Activated naive CD8-positive, alpha-beta T cell treated with anti-CD3 and anti-CD28 coated beads, Interleukin-2, amount 10 ng/mL, durations not matched to agents 7 days and 5 days (primary cell): ENCODE measurements at regions not wholly inside any gene's neighbourhood (a gene's known extent, or its start where the extent isn't known, plus 50 kb on each side); places are given as distances from the start of the nearest gene placed in this dataset.

Experiments
- ATAC-seq: fragments of 150-1000 bp; cut with Tn5 transposase; one replicate; pipeline ENCODE4 v1.10.0; 2021; ENCODE audit warnings: low read depth, moderate library complexity
- POLR2A ChIA-PET: fragments of 350-600 bp; sonication (Branson Sonifier 250); formaldehyde crosslinking; loops from one replicate; lab custom pipeline; 2021; ENCODE audit warnings: antibody characterized with exemption; lab: Charles Lee
- DNase-seq: peaks from one replicate; pipeline ENCODE4 v3.0.0; 2021
- H3K27ac Mint-ChIP-seq: one replicate; pipeline ENCODE4 v1.8.0; 2022; ENCODE audit warnings: mild to moderate bottlenecking, mixed read lengths
- H3K27me3 Mint-ChIP-seq: one replicate; pipeline ENCODE4 v1.8.0; 2022; ENCODE audit warnings: mild to moderate bottlenecking, moderate library complexity, mixed read lengths
- H3K36me3 Mint-ChIP-seq: one replicate; pipeline ENCODE4 v1.8.0; 2021; ENCODE audit warnings: mild to moderate bottlenecking, mixed read lengths
- H3K4me1 Mint-ChIP-seq: one replicate; pipeline ENCODE4 v1.8.0; 2021; ENCODE audit warnings: mixed read lengths
- H3K4me3 Mint-ChIP-seq: one replicate; pipeline ENCODE4 v1.8.0; 2022; ENCODE audit warnings: mild to moderate bottlenecking, moderate library complexity, mixed read lengths
- H3K9me3 Mint-ChIP-seq: one replicate; pipeline ENCODE4 v1.8.0; 2021; ENCODE audit warnings: mixed read lengths

DNA sequence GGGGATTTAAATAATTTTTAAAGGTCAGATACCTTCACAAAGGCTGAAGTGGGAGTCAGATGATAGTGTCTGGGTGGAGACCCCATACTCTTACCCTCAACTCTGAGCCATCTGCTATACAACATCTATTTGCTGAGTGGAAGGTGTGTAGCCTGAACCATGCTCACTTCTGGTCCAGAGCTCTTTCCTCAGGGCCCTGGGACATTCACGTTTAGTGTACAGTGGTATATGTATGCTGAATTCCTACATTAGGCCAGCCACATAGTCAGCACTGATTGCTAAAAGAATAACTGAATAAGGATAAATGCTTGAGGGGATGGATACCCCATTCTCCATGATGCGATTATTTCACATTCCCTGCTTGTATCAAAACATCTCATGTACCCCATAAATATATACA is 107.3 kb downstream of the KIF26A start:
- Mint-ChIP-seq H3K4me1 (no peaks in the 10 kb centered on the region), H3K9me3 (peaks cover 4% of the 10 kb centered on the region), H3K27me3 (peaks cover 3% of the 10 kb centered on the region), H3K36me3 (no peaks in the 10 kb centered on the region), H3K4me3 (no peak overlapping the region), H3K27ac (no peak overlapping the region)
- no peak for ATAC-seq
- DNase-seq = no peak
- POLR2A ChIA-PET = no interaction called here

DNA sequence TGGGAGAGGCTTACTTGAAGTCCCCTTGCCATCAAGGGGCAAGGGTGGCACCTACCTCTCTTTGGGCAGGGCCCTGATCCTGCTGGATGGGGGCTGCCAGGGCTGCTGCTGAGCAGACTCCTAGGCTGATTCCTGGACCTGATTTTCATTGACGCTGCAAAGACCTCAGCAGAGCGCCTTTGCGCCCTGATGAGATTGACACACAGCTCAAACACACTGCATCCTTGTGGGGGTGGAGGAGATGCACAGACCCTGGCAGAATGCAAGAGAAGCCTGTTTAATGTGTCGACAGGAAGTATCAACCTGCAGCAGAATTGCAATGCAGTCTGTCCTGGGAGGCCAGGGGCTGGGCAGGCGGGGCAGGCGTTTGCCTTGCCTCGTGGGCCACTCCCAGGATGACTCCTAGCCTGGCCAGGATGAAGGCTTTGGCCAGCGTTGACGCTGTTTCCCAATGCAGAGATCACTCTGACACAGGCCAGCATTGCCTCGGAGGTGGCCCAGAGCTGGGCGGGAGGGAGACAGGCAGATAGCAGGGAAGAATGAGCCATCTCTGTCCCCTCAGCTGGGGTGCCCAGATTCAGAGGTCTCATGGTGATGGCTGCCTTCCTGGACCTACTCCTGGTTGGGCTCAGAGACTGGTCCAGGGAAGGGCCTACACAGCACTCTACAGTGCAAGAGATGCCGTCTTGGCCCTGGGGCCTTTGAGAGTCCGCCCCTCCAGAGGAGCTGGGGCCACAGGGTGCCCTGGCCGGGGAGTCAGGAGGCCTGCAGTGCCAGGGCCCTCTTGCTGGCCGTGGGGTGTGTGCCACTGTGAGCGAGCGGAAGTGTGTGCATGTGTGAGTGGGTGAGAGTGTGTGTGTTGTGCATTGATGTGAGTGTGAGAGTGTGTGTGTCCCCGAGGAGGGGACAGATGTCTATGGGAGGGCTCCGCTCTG is 108.3 kb downstream of the KIF26A start:
- POLR2A ChIA-PET = no interaction called here
- Mint-ChIP-seq H3K4me3 (no peak overlapping the region), H3K27ac (no peak overlapping the region), H3K9me3 (peaks cover 4% of the 10 kb centered on the region), H3K36me3 (no peaks in the 10 kb centered on the region), H3K27me3 (peaks cover 2% of the 10 kb centered on the region), H3K4me1 (no peaks in the 10 kb centered on the region)
- peak; percentile 25 for DNase-seq
- no peak for ATAC-seq

DNA sequence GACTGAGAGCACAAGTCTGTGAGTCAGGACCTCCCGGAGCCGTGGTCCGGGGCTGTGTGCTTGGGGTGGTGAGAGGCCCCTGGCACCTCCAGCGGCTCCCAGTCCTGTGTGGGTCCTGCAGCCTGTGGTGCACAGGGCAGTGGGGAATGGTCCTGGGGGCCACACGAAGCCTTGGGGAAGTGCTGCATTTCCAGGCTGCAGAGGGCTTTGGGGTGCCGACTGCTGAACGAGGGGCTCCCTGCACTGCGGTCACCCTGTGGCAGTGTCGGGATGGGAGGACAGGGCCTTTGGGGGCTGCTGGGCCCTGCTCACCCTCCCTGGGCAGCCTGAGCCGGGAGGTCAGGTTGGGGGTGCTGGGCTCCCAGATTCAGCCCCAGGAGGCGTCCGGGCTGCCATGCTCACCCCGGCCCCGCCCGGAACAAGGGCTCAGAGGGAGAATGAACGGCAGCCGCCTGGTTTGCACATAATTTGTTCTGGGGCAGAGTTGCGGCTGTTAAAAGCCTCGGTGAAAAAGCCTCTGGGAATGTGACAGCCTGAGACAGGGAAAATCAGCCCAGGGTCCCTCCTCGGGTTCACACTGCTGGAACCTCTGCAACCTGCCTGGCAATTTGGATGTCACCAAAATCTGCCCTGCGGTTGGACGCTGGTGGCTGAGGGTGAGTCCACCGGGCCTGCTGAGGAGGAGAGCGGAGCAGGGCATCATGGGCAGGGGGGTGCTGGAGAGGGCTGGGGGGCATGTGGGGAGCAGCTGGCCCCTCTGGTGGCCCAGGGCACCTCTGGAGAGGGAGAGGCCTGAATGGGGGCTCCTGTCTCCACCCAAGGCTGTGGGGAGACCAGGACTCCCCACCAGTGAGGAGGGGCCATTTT is 109.2 kb downstream of the KIF26A start:
- H3K9me3 Mint-ChIP-seq = peaks cover 3% of the 10 kb centered on the region
- POLR2A ChIA-PET = no interaction called here
- ATAC-seq (no peak), DNase-seq (peak; percentile 19)
- H3K36me3 Mint-ChIP-seq = no peaks in the 10 kb centered on the region
- no peaks in the 10 kb centered on the region for H3K27me3 Mint-ChIP-seq
- H3K27ac Mint-ChIP-seq = no peak overlapping the region
- H3K4me3 Mint-ChIP-seq = no peak overlapping the region
- H3K4me1 Mint-ChIP-seq = no peaks in the 10 kb centered on the region

DNA sequence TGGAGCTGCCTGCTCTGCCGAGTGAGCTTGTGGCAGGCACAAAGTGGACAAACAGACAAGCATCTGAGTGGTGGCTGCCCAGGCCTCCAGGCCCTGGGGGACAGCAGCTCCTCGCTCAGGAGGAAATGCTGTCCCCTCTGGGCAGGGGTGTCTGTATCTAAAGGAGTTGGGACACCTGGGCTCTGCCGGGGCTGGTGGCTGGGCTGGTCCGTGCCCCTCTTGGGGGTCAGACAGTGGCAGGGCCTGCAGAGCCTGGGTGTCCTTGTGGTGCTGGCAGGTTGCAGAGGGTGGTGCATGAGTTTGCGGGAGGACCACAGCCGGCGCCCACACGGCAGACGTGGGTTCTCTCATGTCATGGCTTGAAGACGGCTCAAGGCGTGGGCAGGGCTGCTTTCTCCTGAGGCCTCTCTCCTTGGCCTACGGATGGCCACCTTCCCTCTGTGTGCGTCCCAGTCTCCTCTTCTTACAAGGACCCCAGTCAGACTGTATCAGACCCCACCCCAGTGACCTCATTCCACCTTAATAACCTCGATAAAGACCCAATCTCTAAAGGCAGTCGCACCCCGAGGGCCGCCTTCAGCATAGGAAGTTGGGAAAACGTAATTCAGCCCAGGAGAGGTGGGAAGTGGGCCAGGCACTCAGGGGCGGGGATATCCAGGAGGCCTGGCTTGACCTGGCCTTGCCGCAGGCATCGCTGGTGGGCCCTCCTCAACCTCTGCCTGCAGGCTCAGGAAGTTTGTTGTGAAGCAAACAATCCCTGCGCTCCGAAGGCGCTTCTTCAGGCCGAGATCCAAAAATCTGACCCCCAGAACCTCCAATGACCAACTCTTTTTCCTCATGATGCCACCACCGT is 110.0 kb downstream of the KIF26A start:
- ATAC-seq (no peak), DNase-seq (peak; percentile 17)
- POLR2A ChIA-PET = no interaction called here
- H3K4me3 Mint-ChIP-seq = no peak overlapping the region
- H3K9me3 Mint-ChIP-seq = peaks cover 3% of the 10 kb centered on the region
- H3K27ac Mint-ChIP-seq = no peak overlapping the region
- H3K27me3 Mint-ChIP-seq = no peaks in the 10 kb centered on the region
- H3K4me1 Mint-ChIP-seq = no peaks in the 10 kb centered on the region
- H3K36me3 Mint-ChIP-seq = no peaks in the 10 kb centered on the region

DNA sequence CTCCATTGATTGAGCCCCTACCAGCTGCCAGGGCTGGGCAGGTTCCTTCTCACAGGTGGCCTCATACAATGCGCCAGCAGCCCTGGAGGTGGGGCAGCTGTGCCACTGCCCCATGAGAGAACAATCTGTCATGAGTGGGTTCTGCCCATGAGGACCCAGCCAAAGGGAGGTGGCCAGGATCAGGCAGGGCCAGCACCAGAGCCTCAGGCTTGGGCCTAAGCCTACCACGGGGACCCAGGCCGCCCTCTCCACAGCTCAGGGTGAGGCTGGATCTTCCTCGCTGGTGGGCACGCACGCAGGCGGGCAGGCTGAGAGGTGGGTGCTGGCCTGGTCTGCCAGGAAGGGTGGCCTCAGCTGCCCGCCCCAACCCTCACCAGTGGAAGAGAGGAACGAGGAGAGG is 110.7 kb downstream of the KIF26A start:
- Mint-ChIP-seq H3K36me3 (no peaks in the 10 kb centered on the region), H3K4me1 (no peaks in the 10 kb centered on the region), H3K27me3 (no peaks in the 10 kb centered on the region), H3K9me3 (peaks cover 3% of the 10 kb centered on the region), H3K27ac (no peak overlapping the region), H3K4me3 (no peak overlapping the region)
- ATAC-seq (no peak), DNase-seq (no peak)
- POLR2A ChIA-PET = no interaction called here

DNA sequence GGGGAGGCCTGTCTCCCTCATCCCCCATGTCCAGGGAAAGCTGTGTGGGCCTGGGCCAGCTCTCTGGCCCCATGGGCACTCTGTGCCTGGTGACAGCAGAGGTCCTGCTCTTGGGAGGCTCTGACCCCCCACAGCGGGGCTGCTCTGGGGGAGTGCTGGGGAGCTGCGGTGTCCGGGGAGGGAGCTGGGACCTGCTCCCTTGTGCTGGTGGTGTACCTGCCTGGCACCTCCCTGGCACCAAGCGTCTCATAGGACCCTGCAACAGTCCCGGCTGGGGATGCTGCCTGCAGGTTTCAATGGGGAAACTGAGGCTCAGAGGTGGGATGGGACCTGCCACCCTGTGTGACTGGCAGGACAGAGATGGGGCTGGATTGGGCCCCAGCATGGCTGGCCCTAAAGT is 111.3 kb downstream of the KIF26A start:
- Mint-ChIP-seq H3K27me3 (no peaks in the 10 kb centered on the region), H3K27ac (no peak overlapping the region)

DNA sequence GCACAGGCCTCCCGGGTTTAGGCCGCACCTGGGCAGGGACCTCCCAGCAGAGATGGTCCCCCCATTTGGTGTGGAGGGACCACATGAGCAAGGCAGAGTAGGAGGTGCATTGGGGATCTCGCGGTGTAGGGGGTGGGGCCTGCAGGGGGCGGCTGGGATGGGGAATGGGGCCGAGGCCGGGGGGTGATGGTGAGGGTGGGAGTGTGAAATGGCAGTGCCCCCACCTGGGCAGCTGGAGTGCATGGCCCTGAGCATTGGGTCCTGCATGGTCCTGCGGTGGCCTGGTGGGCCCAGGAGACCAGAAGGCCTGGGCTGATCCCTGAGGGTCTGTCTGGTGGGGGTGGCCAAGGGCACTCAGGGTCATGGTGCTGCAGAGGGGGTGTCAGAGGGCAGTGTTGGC is 111.8 kb downstream of the KIF26A start:
- no peak for ATAC-seq
- POLR2A ChIA-PET = no interaction called here
- H3K27ac Mint-ChIP-seq = no peak overlapping the region
- H3K4me3 Mint-ChIP-seq = no peak overlapping the region
- H3K9me3 Mint-ChIP-seq = peaks cover 3% of the 10 kb centered on the region
- DNase-seq = peak; percentile 16
- H3K27me3 Mint-ChIP-seq = no peaks in the 10 kb centered on the region
- no peaks in the 10 kb centered on the region for H3K36me3 Mint-ChIP-seq
- H3K4me1 Mint-ChIP-seq = no peaks in the 10 kb centered on the region

More for the DNA sequence above, 111.3 kb downstream of the KIF26A start:
- Mint-ChIP-seq H3K9me3 (peaks cover 3% of the 10 kb centered on the region), H3K4me1 (no peaks in the 10 kb centered on the region), H3K4me3 (no peak overlapping the region), H3K36me3 (no peaks in the 10 kb centered on the region)
- POLR2A ChIA-PET = no interaction called here
- no peak for DNase-seq
- ATAC-seq = no peak

DNA sequence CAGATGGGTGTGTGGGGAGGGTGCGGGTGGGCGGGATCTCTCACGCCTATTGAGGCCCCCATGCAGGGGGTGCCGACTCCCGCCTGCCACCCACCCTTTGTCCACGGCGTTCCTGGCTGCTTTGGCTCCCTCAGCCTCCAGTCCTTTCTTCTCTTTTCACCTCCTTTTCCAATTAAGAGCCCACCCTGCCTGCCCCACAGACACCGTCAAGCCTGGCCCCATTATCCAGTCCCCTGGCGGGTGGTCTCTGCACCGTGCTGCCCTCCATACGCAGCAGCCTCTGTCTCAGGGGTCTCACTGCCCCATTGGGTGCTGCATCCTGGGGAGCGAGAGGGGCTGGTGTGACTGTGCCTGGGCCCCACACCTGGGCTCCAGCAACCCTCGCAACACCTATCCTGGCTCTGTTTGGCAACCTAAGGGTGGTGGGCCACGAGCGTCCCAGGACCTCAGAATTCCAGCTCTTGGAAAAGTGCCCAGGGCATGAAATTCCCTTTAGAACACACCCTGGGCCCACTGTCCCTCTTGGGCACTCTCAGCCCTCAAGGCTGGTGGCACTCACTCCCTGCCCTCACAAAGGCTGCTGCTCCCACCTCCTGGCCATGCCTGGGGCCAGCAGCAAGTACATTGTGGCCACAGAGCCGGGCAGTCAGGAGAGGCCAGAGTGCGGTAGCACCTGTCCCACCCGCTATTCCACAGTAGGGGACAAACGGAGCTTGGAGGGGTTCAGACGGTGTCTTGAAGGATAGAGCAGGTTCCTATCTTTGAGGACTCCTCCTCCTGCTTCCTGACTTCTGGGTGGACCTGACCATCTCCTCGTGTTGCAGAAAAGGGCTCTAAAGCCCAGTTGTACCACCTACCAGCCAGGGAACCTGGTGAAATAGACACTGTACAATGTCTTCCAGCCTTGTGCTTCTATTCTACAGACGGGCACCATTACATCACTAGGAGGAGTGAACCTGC is 114.1 kb downstream of the KIF26A start:
- H3K27me3 Mint-ChIP-seq = peaks cover 14% of the 10 kb centered on the region
- POLR2A ChIA-PET = no interaction called here
- no peak overlapping the region for H3K27ac Mint-ChIP-seq

DNA sequence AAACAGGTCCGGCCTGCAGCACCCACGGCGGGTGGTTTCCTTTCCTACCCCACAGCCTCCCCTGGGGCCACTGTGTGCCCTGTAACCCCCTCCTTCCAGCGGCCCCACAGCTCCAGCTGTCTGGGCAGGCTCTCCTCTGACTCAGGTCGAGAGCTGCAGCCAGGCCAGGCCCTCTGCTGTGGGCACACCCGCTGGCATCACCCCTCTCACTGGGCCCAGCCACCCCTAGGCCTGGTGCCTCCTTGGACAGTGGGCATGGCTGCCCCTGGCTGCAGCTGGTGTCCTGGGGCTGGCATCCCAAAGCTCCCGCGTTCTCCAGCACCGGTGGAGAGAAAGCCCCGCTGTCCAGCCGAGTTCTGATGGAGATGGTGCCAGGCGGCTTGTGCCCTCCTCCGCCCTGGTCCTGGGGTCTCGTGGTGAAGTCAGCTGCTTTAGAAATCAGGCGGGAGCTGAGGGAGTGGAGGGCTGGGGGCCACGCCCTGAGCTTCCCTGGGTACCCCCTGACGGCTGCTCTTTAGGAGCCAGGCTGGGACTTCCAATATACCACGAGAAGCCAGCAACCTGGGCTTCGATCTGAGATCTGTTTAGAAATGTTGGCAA is 114.9 kb downstream of the KIF26A start:
- POLR2A ChIA-PET = no interaction called here
- no peak for DNase-seq

More for the DNA sequence above, 114.1 kb downstream of the KIF26A start:
- H3K9me3 Mint-ChIP-seq = no peaks in the 10 kb centered on the region
- no peaks in the 10 kb centered on the region for H3K36me3 Mint-ChIP-seq
- DNase-seq = no peak
- no peak for ATAC-seq
- no peaks in the 10 kb centered on the region for H3K4me1 Mint-ChIP-seq
- H3K4me3 Mint-ChIP-seq = no peak overlapping the region

DNA sequence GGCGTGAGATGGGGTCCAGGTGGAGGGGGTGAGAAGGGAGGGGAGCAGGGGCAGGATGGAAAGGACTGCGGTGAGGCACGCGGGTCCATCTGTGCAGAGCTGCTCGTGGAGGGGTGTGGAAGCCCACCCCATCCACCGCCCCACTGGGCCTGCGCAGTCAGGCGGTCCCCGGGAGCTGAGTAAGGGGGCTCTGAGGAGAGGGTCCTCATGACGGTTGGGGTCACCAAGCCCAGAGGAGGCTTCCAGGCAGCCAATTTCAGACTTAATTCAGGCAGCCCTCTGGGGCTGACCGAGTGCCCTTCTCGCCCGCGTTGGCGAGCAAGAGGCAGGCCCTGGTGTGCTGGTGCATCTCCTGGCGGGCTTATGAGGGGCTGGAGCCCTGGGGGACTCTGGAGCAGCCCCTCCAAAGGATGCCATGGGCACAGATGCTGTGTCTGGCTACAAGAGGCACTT is 115.5 kb downstream of the KIF26A start:
- ATAC-seq (no peak), DNase-seq (no peak)
- H3K36me3 Mint-ChIP-seq = no peaks in the 10 kb centered on the region
- H3K9me3 Mint-ChIP-seq = no peaks in the 10 kb centered on the region
- POLR2A ChIA-PET = no interaction called here
- peaks cover 19% of the 10 kb centered on the region for H3K27me3 Mint-ChIP-seq
- H3K4me3 Mint-ChIP-seq = no peak overlapping the region
- no peaks in the 10 kb centered on the region for H3K4me1 Mint-ChIP-seq
- H3K27ac Mint-ChIP-seq = no peak overlapping the region

More for the DNA sequence above, 114.9 kb downstream of the KIF26A start:
- no peak overlapping the region for H3K4me3 Mint-ChIP-seq
- ATAC-seq = no peak
- H3K27ac Mint-ChIP-seq = no peak overlapping the region
- H3K27me3 Mint-ChIP-seq = peaks cover 18% of the 10 kb centered on the region
- no peaks in the 10 kb centered on the region for H3K36me3 Mint-ChIP-seq
- no peaks in the 10 kb centered on the region for H3K9me3 Mint-ChIP-seq
- no peaks in the 10 kb centered on the region for H3K4me1 Mint-ChIP-seq

DNA sequence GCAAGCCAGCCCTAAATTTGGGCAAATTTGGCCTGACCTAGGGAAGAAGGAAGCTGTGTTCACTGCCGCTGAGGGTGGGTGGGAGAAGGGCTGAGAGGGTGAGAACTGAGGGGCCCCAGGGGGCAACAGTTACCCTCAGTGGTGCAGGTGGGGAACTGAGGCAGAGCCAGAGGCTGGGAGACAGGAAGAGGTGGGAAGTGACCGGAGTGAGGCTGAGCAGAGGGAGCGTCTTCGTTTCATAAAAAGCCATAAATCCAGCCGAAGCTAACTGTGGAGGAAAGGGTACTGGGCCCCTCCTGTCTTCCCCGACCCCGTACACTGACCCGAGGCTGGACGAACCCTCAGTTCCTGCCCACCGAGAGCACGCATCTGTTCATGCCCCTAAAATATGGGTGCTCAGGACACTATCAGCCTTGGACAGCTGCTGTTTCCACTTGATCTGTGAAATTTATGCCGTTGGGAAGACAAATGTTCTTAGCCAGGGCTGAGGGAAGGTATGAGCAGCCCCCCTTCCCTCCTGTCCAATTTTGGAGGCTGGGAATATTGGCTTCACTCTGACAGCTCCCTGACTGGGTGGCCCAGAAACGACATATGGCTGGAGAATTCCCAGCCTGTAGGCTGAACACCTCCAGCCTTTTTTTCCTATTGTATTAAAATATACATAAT is 116.5 kb downstream of the KIF26A start:
- no peaks in the 10 kb centered on the region for H3K9me3 Mint-ChIP-seq
- no peaks in the 10 kb centered on the region for H3K36me3 Mint-ChIP-seq
- no peaks in the 10 kb centered on the region for H3K4me1 Mint-ChIP-seq
- no peak overlapping the region for H3K27ac Mint-ChIP-seq
- no peak for DNase-seq
- no peak for ATAC-seq
- POLR2A ChIA-PET = no interaction called here
- H3K27me3 Mint-ChIP-seq = peaks cover 25% of the 10 kb centered on the region
- H3K4me3 Mint-ChIP-seq = no peak overlapping the region
